ENCODE measurements at regions not wholly inside any gene's neighbourhood (a gene's known extent, or its start where the extent isn't known, plus 50 kb on each side); places are given as distances from the start of the nearest gene placed in this dataset.

DNA sequence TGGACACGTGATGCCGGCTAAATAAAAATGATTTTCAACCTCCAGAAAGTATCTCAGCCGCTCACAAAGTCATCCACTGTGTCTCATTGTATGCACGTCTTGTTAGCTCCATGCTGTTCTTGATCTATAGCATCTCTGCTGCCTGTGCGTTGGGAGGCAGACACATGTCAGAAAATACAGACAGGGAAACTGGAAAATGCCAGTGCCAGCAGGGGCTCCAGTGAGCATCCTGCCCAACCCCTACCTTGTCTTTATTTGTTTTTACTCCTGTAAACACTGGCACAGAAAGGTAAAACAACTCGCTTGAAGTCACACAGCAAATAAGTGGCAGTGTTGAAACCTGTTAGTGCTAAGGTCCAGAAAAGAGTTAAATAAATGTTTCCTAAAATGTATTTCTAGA lies 208.1 kb upstream of the ASIC2 start:
- TF ChIP-seq, protein P1, sequence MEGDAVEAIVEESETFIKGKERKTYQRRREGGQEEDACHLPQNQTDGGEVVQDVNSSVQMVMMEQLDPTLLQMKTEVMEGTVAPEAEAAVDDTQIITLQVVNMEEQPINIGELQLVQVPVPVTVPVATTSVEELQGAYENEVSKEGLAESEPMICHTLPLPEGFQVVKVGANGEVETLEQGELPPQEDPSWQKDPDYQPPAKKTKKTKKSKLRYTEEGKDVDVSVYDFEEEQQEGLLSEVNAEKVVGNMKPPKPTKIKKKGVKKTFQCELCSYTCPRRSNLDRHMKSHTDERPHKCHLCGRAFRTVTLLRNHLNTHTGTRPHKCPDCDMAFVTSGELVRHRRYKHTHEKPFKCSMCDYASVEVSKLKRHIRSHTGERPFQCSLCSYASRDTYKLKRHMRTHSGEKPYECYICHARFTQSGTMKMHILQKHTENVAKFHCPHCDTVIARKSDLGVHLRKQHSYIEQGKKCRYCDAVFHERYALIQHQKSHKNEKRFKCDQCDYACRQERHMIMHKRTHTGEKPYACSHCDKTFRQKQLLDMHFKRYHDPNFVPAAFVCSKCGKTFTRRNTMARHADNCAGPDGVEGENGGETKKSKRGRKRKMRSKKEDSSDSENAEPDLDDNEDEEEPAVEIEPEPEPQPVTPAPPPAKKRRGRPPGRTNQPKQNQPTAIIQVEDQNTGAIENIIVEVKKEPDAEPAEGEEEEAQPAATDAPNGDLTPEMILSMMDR (IDR thresholded peaks at IDR 0.05; ENCODE audit: low read length): no peak
- no peak for TF ChIP-seq EZH2 (IDR thresholded peaks at IDR 0.05; ENCODE audit: borderline replicate concordance, low read length)
